Calu3 (cell line): ENCODE measurements at regions not wholly inside any gene's neighbourhood (a gene's known extent, or its start where the extent isn't known, plus 50 kb on each side); places are given as distances from the start of the nearest gene placed in this dataset.
A peak's percentile ranks its signal among the peaks of the same experiment; 100 is the strongest.

Experiments used
- BruUV-seq: library from RNA; stranded (reverse); fragments of 400-500 nt; replicated peaks from 2 replicates; lab custom pipeline; 2021; lab: Mats Ljungman, UMichigan
- CTCF ChIA-PET: fragments of 300-600 bp; sonication (Branson Sonifier 250); formaldehyde crosslinking; loops from one replicate; lab custom pipeline; 2022; ENCODE audit warnings: antibody characterized with exemption; lab: Charles Lee
- DNase-seq: peaks from one replicate; pipeline ENCODE4 v3.0.0; 2022
- H3K27ac Mint-ChIP-seq: one replicate; pipeline ENCODE4 v1.8.0; 2022; ENCODE audit warnings: mixed read lengths; ENCODE audit not compliant: unreplicated experiment
- H3K27me3 Mint-ChIP-seq: one replicate; pipeline ENCODE4 v1.8.0; 2022; ENCODE audit warnings: mixed read lengths; ENCODE audit not compliant: unreplicated experiment
- H3K36me3 Mint-ChIP-seq: one replicate; pipeline ENCODE4 v1.8.0; 2022; ENCODE audit warnings: mild to moderate bottlenecking, moderate library complexity, mixed read lengths; ENCODE audit not compliant: insufficient read depth, unreplicated experiment
- H3K4me1 Mint-ChIP-seq: one replicate; pipeline ENCODE4 v1.8.0; 2022; ENCODE audit warnings: mild to moderate bottlenecking, low read depth, mixed read lengths; ENCODE audit not compliant: unreplicated experiment
- H3K4me3 Mint-ChIP-seq: one replicate; pipeline ENCODE4 v1.8.0; 2022; ENCODE audit warnings: mild to moderate bottlenecking, low read depth, moderate library complexity, mixed read lengths; ENCODE audit not compliant: unreplicated experiment
- H3K9me3 Mint-ChIP-seq: one replicate; pipeline ENCODE4 v1.8.0; 2022; ENCODE audit warnings: low read depth, mixed read lengths; ENCODE audit not compliant: unreplicated experiment
- intact Hi-C: fragments of 100-400 bp; cut with micrococcal nuclease; formaldehyde crosslinking; loops from one replicate; pipeline ENCODE4 v1.10.0; 2022; ENCODE audit not compliant: unreplicated experiment
- TF ChIP-seq, protein P1 (sequence below): fragments of 200-600 bp; IDR thresholded peaks from one replicate; pipeline ENCODE4 v1.8.0; 2022; ENCODE audit warnings: antibody characterized with exemption; ENCODE audit not compliant: unreplicated experiment

- Mint-ChIP-seq H3K9me3 (peaks cover 2% of the 10 kb centered on the region), H3K4me1 (peaks cover 8% of the 10 kb centered on the region), H3K27me3 (no peaks in the 10 kb centered on the region), H3K27ac (no peak overlapping the region), H3K36me3 (no peaks in the 10 kb centered on the region), H3K4me3 (no peak overlapping the region)
- DNase-seq, result no peak
- no TSS peak for BruUV-seq
- TF ChIP-seq, protein P1, sequence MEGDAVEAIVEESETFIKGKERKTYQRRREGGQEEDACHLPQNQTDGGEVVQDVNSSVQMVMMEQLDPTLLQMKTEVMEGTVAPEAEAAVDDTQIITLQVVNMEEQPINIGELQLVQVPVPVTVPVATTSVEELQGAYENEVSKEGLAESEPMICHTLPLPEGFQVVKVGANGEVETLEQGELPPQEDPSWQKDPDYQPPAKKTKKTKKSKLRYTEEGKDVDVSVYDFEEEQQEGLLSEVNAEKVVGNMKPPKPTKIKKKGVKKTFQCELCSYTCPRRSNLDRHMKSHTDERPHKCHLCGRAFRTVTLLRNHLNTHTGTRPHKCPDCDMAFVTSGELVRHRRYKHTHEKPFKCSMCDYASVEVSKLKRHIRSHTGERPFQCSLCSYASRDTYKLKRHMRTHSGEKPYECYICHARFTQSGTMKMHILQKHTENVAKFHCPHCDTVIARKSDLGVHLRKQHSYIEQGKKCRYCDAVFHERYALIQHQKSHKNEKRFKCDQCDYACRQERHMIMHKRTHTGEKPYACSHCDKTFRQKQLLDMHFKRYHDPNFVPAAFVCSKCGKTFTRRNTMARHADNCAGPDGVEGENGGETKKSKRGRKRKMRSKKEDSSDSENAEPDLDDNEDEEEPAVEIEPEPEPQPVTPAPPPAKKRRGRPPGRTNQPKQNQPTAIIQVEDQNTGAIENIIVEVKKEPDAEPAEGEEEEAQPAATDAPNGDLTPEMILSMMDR, result no peak
- intact Hi-C loops, result no loop called here
- CTCF ChIA-PET, result no interaction called here
These were observed 135.5 kb downstream of the IRS2 start for GRCh38 chr13:109650861-109651260.

DNA sequence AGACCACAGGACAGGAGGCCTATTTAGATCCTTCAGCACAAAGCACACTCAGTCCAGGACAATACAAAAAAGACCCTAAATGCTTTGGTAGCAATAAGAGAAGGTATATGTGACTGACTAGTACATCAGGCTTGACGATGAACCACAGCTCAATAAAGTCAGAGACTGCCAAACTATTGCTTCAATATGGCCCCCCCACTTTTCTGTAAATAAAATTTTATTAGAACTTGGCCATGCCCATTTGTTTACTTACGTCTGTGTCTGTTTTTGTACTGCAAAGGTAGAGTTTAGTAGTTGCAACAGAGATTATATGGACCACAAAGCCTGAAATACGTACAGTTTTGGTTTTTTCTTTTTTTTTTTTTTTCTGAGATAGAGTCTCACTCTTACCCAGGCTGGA is 136.7 kb downstream of the IRS2 start:
- Mint-ChIP-seq H3K27me3 (no peaks in the 10 kb centered on the region), H3K4me1 (peaks cover 8% of the 10 kb centered on the region), H3K27ac (no peak overlapping the region), H3K9me3 (peaks cover 2% of the 10 kb centered on the region), H3K4me3 (no peak overlapping the region), H3K36me3 (no peaks in the 10 kb centered on the region)
- CTCF ChIA-PET, result no interaction called here
- TF ChIP-seq, protein P1, result no peak
- intact Hi-C loops, result no loop called here
- BruUV-seq, result no TSS peak
- DNase-seq, result no peak

DNA sequence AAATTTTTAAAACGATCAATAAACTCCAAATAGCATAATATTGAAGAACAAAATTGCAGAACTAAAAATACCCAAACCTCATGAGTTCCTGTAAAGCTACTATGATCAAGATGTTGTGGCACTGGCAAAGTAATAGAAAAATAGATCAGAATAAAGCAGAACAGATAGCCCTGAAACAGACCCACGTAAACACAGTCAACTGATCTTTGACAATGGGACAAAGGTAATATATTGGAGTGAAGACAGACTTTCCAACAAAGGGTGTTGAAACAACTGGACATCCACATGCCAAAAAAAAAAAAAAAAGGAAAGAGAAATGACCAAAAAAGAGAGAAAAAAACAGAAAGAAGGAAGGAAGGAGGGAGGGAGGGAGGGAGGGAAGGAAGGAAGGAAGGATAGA is 138.7 kb downstream of the IRS2 start:
- TF ChIP-seq, protein P1, result no peak
- H3K36me3 Mint-ChIP-seq, result no peaks in the 10 kb centered on the region
- peaks cover 2% of the 10 kb centered on the region for H3K9me3 Mint-ChIP-seq
- no TSS peak for BruUV-seq
- H3K27me3 Mint-ChIP-seq, result no peaks in the 10 kb centered on the region
- no peak overlapping the region for H3K4me3 Mint-ChIP-seq
- intact Hi-C loops, result no loop called here
- CTCF ChIA-PET, result no interaction called here
- peaks cover 8% of the 10 kb centered on the region for H3K4me1 Mint-ChIP-seq
- no peak for DNase-seq
- peak overlapping the region; percentile 60 for H3K27ac Mint-ChIP-seq

GRCh38 chr13:109647053-109647452 is 139.3 kb downstream of the IRS2 start:
- TF ChIP-seq, protein P1, result no peak
- CTCF ChIA-PET, result no interaction called here
- BruUV-seq, result no TSS peak
- no peaks in the 10 kb centered on the region for H3K36me3 Mint-ChIP-seq
- peak overlapping the region; percentile 50 for H3K27ac Mint-ChIP-seq
- no peak overlapping the region for H3K4me3 Mint-ChIP-seq
- peaks cover 2% of the 10 kb centered on the region for H3K9me3 Mint-ChIP-seq
- DNase-seq, result peak; percentile 42
- peaks cover 8% of the 10 kb centered on the region for H3K4me1 Mint-ChIP-seq
- intact Hi-C loops, result no loop called here
- no peaks in the 10 kb centered on the region for H3K27me3 Mint-ChIP-seq
